ENCODE measurements at regions not wholly inside any gene's neighbourhood (a gene's known extent, or its start where the extent isn't known, plus 50 kb on each side); places are given as distances from the start of the nearest gene placed in this dataset.
"Not testable (repeated sequence)": the region's sequence is repeated elsewhere in the genome, so short reads cannot be mapped to it uniquely, and the experiment has no call there.

GRCh38 chr3:165919284-165919683, 82.1 kb upstream of the BCHE start:
- TF ChIP-seq, protein P1, sequence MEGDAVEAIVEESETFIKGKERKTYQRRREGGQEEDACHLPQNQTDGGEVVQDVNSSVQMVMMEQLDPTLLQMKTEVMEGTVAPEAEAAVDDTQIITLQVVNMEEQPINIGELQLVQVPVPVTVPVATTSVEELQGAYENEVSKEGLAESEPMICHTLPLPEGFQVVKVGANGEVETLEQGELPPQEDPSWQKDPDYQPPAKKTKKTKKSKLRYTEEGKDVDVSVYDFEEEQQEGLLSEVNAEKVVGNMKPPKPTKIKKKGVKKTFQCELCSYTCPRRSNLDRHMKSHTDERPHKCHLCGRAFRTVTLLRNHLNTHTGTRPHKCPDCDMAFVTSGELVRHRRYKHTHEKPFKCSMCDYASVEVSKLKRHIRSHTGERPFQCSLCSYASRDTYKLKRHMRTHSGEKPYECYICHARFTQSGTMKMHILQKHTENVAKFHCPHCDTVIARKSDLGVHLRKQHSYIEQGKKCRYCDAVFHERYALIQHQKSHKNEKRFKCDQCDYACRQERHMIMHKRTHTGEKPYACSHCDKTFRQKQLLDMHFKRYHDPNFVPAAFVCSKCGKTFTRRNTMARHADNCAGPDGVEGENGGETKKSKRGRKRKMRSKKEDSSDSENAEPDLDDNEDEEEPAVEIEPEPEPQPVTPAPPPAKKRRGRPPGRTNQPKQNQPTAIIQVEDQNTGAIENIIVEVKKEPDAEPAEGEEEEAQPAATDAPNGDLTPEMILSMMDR (IDR thresholded peaks at IDR 0.05; ENCODE audit: low read depth, low read length, poor library complexity, severe bottlenecking), result no peak
- no peak for TF ChIP-seq EZH2phosphoT487 (IDR thresholded peaks at IDR 0.05; ENCODE audit: borderline replicate concordance, low read length)
- Histone ChIP-seq H3K4me3 (ENCODE audit: low read length) (no peak overlapping the region), H3F3A (ENCODE audit: control insufficient read depth, insufficient read depth) (no peaks in the 10 kb centered on the region), H3K27ac (ENCODE audit: low read depth, low read length) (no peak overlapping the region), H3K9me2 (replicated peaks; ENCODE audit: control insufficient read depth, low read length) (no peaks in the 10 kb centered on the region), H3K27me3 (ENCODE audit: control insufficient read depth, low read length) (no peaks in the 10 kb centered on the region), H3K36me3 (ENCODE audit: control insufficient read depth, low read length) (no peaks in the 10 kb centered on the region), H3K9me3 (ENCODE audit: control insufficient read depth, insufficient read depth, low read length) (no peaks in the 10 kb centered on the region; the same call in 1 of the 2 replicates), H3K4me2 (ENCODE audit: low read length) (no peak overlapping the region), H3K4me1 (ENCODE audit: control insufficient read depth, low read length) (no peaks in the 10 kb centered on the region), H4K20me1 (ENCODE audit: control insufficient read depth, insufficient read depth, low read depth, low read length) (no peaks in the 10 kb centered on the region), H3K79me2 (ENCODE audit: control insufficient read depth, low read length) (no peaks in the 10 kb centered on the region)

- no peaks in the 10 kb centered on the region; the same call in 1 of the 2 replicates for H3K9me3 ChIP-seq (ENCODE audit: control insufficient read depth, insufficient read depth, low read length)
- H3K36me3 ChIP-seq (ENCODE audit: control insufficient read depth, low read length), result no peaks in the 10 kb centered on the region
- no peaks in the 10 kb centered on the region for H3K4me1 ChIP-seq (ENCODE audit: control insufficient read depth, low read length)
- H3K4me3 ChIP-seq (ENCODE audit: low read length), result no peak overlapping the region
- H3F3A ChIP-seq (ENCODE audit: control insufficient read depth, insufficient read depth), result no peaks in the 10 kb centered on the region
- H4K20me1 ChIP-seq (ENCODE audit: control insufficient read depth, insufficient read depth, low read depth, low read length), result no peaks in the 10 kb centered on the region
- H3K27ac ChIP-seq (ENCODE audit: low read depth, low read length), result no peak overlapping the region
- H3K4me2 ChIP-seq (ENCODE audit: low read length), result no peak overlapping the region
- TF ChIP-seq, protein P1 (IDR thresholded peaks at IDR 0.05; ENCODE audit: low read depth, low read length, poor library complexity, severe bottlenecking), result no peak
- no peak for TF ChIP-seq EZH2phosphoT487 (IDR thresholded peaks at IDR 0.05; ENCODE audit: borderline replicate concordance, low read length)
- no peaks in the 10 kb centered on the region for H3K9me2 ChIP-seq (replicated peaks; ENCODE audit: control insufficient read depth, low read length)
- no peaks in the 10 kb centered on the region for H3K27me3 ChIP-seq (ENCODE audit: control insufficient read depth, low read length)
- no peaks in the 10 kb centered on the region for H3K79me2 ChIP-seq (ENCODE audit: control insufficient read depth, low read length)
Measured at GRCh38 chr3:165918657-165918979, 81.4 kb upstream of the BCHE start.

DNA sequence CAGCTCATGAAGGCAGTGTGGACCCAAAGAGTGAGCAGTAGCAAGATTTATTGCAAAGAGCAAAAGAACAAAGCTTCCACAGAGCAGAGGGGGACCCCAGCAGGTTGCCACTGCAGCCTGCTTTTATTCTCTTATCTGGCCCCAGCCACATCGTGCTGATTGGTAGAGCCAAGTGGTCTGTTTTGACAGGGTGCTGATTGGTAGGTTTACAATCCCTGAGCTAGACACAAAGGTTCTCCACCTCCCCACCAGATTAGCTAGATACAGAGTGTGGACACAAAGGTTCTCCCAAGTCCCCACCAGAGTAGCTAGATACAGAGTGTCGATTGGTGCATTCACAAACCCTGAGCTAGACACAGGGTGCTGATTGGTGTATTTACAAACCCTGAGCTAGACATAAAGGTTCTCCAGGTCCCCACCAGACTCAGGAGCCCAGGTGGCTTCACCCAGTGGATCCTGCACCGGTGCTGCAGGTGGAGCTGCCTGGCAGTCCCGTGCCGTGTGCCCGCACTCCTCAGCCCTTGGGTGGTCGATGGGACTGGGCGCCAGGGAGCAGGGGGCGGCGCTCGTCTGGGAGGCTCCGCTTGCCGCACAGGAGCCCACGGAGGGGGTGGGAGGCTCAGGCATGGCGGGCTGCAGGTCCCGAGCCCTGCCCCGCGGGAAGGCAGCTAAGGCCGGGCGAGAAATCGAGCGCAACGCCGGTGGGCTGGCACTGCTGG, 80.9 kb upstream of the BCHE start:
- H4K20me1 ChIP-seq (ENCODE audit: control insufficient read depth, insufficient read depth, low read depth, low read length); H3K4me1 ChIP-seq (ENCODE audit: control insufficient read depth, low read length); H3K9me2 ChIP-seq (replicated peaks; ENCODE audit: control insufficient read depth, low read length); H3K36me3 ChIP-seq (ENCODE audit: control insufficient read depth, low read length); H3K4me2 ChIP-seq (ENCODE audit: low read length); H3K9me3 ChIP-seq (ENCODE audit: control insufficient read depth, insufficient read depth, low read length); H3K27ac ChIP-seq (ENCODE audit: low read depth, low read length); H3K27me3 ChIP-seq (ENCODE audit: control insufficient read depth, low read length); H3K4me3 ChIP-seq (ENCODE audit: low read length); H3K79me2 ChIP-seq (ENCODE audit: control insufficient read depth, low read length); H3F3A ChIP-seq (ENCODE audit: control insufficient read depth, insufficient read depth): not testable (repeated sequence)

GRCh38 chr3:165915104-165915503, 77.9 kb upstream of the BCHE start:
- not testable (repeated sequence) for H3K4me1 ChIP-seq (ENCODE audit: control insufficient read depth, low read length)

More at GRCh38 chr3:165915104-165915503, 77.9 kb upstream of the BCHE start:
- not testable (repeated sequence) for H3K79me2 ChIP-seq (ENCODE audit: control insufficient read depth, low read length); H3K36me3 ChIP-seq (ENCODE audit: control insufficient read depth, low read length); H3F3A ChIP-seq (ENCODE audit: control insufficient read depth, insufficient read depth); H3K9me2 ChIP-seq (replicated peaks; ENCODE audit: control insufficient read depth, low read length); H3K4me2 ChIP-seq (ENCODE audit: low read length); H4K20me1 ChIP-seq (ENCODE audit: control insufficient read depth, insufficient read depth, low read depth, low read length); H3K27me3 ChIP-seq (ENCODE audit: control insufficient read depth, low read length); H3K9me3 ChIP-seq (ENCODE audit: control insufficient read depth, insufficient read depth, low read length); H3K4me3 ChIP-seq (ENCODE audit: low read length); H3K27ac ChIP-seq (ENCODE audit: low read depth, low read length)
